HK-2 (cell line): ENCODE measurements at regions not wholly inside any gene's neighbourhood (a gene's known extent, or its start where the extent isn't known, plus 50 kb on each side); places are given as distances from the start of the nearest gene placed in this dataset.

Experiments used
- DNase-seq: peaks from one replicate; pipeline ENCODE4 v3.0.0-alpha.2; 2018; ENCODE audit not compliant: unreplicated experiment

GRCh38 chr16:6144463-6144862, 1046.9 kb upstream of the EEF2KMT start:
- DNase-seq: no peak

GRCh38 chr16:6143020-6143419, 1045.4 kb upstream of the EEF2KMT start:
- DNase-seq: no peak

GRCh38 chr16:6133009-6133557, 1035.5 kb upstream of the EEF2KMT start:
- DNase-seq: no peak

GRCh38 chr16:6132121-6132520, 1034.5 kb upstream of the EEF2KMT start:
- no peak for DNase-seq

GRCh38 chr16:6131526-6132050, 1034.0 kb upstream of the EEF2KMT start:
- no peak for DNase-seq

- no peak for DNase-seq
These were observed 1028.1 kb upstream of the EEF2KMT start for GRCh38 chr16:6125483-6126259.

- DNase-seq: no peak
These were observed 1026.5 kb upstream of the EEF2KMT start for GRCh38 chr16:6124136-6124535.

- DNase-seq: peak; percentile 39
These were observed 1024.8 kb upstream of the EEF2KMT start for GRCh38 chr16:6122401-6122800.

- no peak for DNase-seq
These were observed 1017.1 kb upstream of the EEF2KMT start for GRCh38 chr16:6114691-6115090.

- no peak for DNase-seq
These were observed 1016.2 kb upstream of the EEF2KMT start for GRCh38 chr16:6113749-6114148.

GRCh38 chr16:6112700-6113099, 1015.1 kb upstream of the EEF2KMT start:
- no peak for DNase-seq

- DNase-seq: no peak
These were observed 1013.8 kb upstream of the EEF2KMT start for GRCh38 chr16:6111390-6111789.

- DNase-seq: no peak
These were observed 1012.8 kb upstream of the EEF2KMT start for GRCh38 chr16:6110346-6110745.

GRCh38 chr16:6106061-6106460, 1008.5 kb upstream of the EEF2KMT start:
- DNase-seq: no peak

- DNase-seq: no peak
These were observed 1007.5 kb upstream of the EEF2KMT start for GRCh38 chr16:6105115-6105514.

GRCh38 chr16:6104428-6104827, 1006.8 kb upstream of the EEF2KMT start:
- DNase-seq: no peak

GRCh38 chr16:6103561-6103960, 1006.0 kb upstream of the EEF2KMT start:
- no peak for DNase-seq

- DNase-seq: no peak
These were observed 1001.5 kb upstream of the EEF2KMT start for GRCh38 chr16:6099102-6099501.

GRCh38 chr16:6096931-6097670, 999.5 kb upstream of the EEF2KMT start:
- DNase-seq: no peak

- no peak for DNase-seq
These were observed 997.8 kb upstream of the EEF2KMT start for GRCh38 chr16:6095414-6095813.

GRCh38 chr16:6091021-6091420, 993.4 kb upstream of the EEF2KMT start:
- DNase-seq: no peak

GRCh38 chr16:6081320-6081976, 983.9 kb upstream of the EEF2KMT start:
- peak; percentile 20 for DNase-seq
